Astrocyte (in vitro differentiated cells and primary cell): ENCODE measurements at regions not wholly inside any gene's neighbourhood (a gene's known extent, or its start where the extent isn't known, plus 50 kb on each side); places are given as distances from the start of the nearest gene placed in this dataset.

Source experiments
- DNase-seq: peaks from one replicate; pipeline ENCODE4 v3.0.0-alpha.2; 2010; ENCODE audit warnings: low read depth
- FAIRE-seq: peaks from 2 replicates; lab custom pipeline; 2011; peaks lifted over from hg19 to GRCh38; lab: Jason Lieb, UNC
- H2AFZ ChIP-seq: 2 replicates; pipeline ENCODE4 v1.6.0; 2012; ENCODE audit warnings: low read depth, low read length, inconsistent platforms
- H3K27ac ChIP-seq: 2 replicates; pipeline ENCODE4 v1.5.1; 2011; ENCODE audit warnings: low read depth, low read length, inconsistent platforms
- H3K27me3 ChIP-seq: 2 replicates; pipeline ENCODE4 v1.6.0; 2011; ENCODE audit warnings: low read length, inconsistent platforms; ENCODE audit not compliant: insufficient read depth
- H3K36me3 ChIP-seq: 2 replicates; pipeline ENCODE4 v1.5.1; 2011; ENCODE audit warnings: low read length, inconsistent platforms; ENCODE audit not compliant: insufficient read depth
- H3K4me1 ChIP-seq: 2 replicates; pipeline ENCODE4 v1.5.1; 2011; ENCODE audit warnings: low read length, inconsistent platforms; ENCODE audit not compliant: insufficient read depth
- H3K4me2 ChIP-seq: 2 replicates; pipeline ENCODE4 v1.6.0; 2012; ENCODE audit warnings: low read length, inconsistent platforms
- H3K4me3 ChIP-seq: 2 replicates; pipeline ENCODE4 v1.5.1; 2011; ENCODE audit warnings: low read depth, mild to moderate bottlenecking, low read length, inconsistent platforms; ENCODE audit not compliant: insufficient read depth
- H3K79me2 ChIP-seq: 2 replicates; pipeline ENCODE4 v1.6.0; 2012; ENCODE audit warnings: mild to moderate bottlenecking, low read length, inconsistent platforms; ENCODE audit not compliant: insufficient read depth
- H3K9ac ChIP-seq: 2 replicates; pipeline ENCODE4 v1.6.0; 2012; ENCODE audit warnings: mild to moderate bottlenecking, low read length, inconsistent platforms
- H3K9me3 ChIP-seq: 2 replicates; pipeline ENCODE4 v1.5.1; 2012; ENCODE audit warnings: low read depth, mild to moderate bottlenecking, low read length, inconsistent platforms; ENCODE audit not compliant: insufficient read depth
- H4K20me1 ChIP-seq: 2 replicates; pipeline ENCODE4 v1.6.0; 2012; ENCODE audit warnings: low read length, inconsistent platforms; ENCODE audit not compliant: insufficient read depth
- H3K27ac Mint-ChIP-seq: one replicate; pipeline ENCODE4 v1.8.0; 2021; ENCODE audit warnings: mild to moderate bottlenecking, mixed read lengths; ENCODE audit not compliant: unreplicated experiment
- H3K27me3 Mint-ChIP-seq: one replicate; pipeline ENCODE4 v1.8.0; 2021; ENCODE audit warnings: low read depth, mixed read lengths; ENCODE audit not compliant: unreplicated experiment
- H3K36me3 Mint-ChIP-seq: one replicate; pipeline ENCODE4 v1.8.0; 2021; ENCODE audit warnings: low read depth, mixed read lengths; ENCODE audit not compliant: unreplicated experiment
- H3K4me1 Mint-ChIP-seq: one replicate; pipeline ENCODE4 v1.8.0; 2021; ENCODE audit warnings: low read depth, mixed read lengths; ENCODE audit not compliant: unreplicated experiment
- H3K4me3 Mint-ChIP-seq: one replicate; pipeline ENCODE4 v1.8.0; 2021; ENCODE audit warnings: mild to moderate bottlenecking, moderate library complexity, mixed read lengths; ENCODE audit not compliant: unreplicated experiment
- H3K9me3 Mint-ChIP-seq: one replicate; pipeline ENCODE4 v1.8.0; 2021; ENCODE audit warnings: mild to moderate bottlenecking, mixed read lengths; ENCODE audit not compliant: unreplicated experiment
- EZH2 ChIP-seq: IDR thresholded peaks from 2 replicates; pipeline ENCODE4 v1.6.1; 2012; ENCODE audit warnings: mild to moderate bottlenecking, low read length, inconsistent platforms; ENCODE audit not compliant: insufficient read depth
- TF ChIP-seq, protein P1 (sequence below): IDR thresholded peaks from 2 replicates; pipeline ENCODE4 v1.5.1; 2011; ENCODE audit warnings: low read depth, mild to moderate bottlenecking, inconsistent platforms, low read length, moderate library complexity; ENCODE audit not compliant: insufficient read depth

DNA sequence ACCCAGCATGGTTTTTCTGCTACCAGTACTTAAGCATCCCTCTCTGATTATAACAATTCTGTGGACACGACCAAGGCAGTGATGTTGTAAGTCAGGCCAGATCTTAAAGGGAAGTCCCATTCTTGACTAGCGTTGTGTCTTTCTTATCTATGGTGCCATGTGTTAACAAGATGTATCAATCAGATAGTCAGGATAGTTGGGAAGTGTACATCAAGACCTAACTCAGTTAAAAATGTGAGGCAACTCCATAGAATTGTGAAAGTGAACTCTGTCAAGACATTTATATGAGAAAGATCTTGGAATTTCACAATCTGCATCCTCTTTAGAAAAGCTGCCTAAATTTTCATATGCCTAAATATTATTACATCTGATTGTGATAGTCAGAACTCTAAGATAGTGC lies 341.7 kb upstream of the SEMA3D start:
- no peaks in the 10 kb centered on the region for H3K9me3 ChIP-seq
- no peaks in the 10 kb centered on the region for H3K27me3 ChIP-seq
- H2AFZ ChIP-seq = no peak overlapping the region
- H3K79me2 ChIP-seq = no peaks in the 10 kb centered on the region
- no peak overlapping the region for H3K4me3 Mint-ChIP-seq
- no peaks in the 10 kb centered on the region for H3K36me3 ChIP-seq
- H3K27me3 Mint-ChIP-seq = no peaks in the 10 kb centered on the region
- H3K4me1 ChIP-seq = peaks cover 8% of the 10 kb centered on the region
- H3K27ac Mint-ChIP-seq = no peak overlapping the region
- DNase-seq (no peak), FAIRE-seq (no peak)
- no peak overlapping the region for H3K27ac ChIP-seq
- H3K4me2 ChIP-seq = no peak overlapping the region
- no peak overlapping the region for H3K9ac ChIP-seq
- no peaks in the 10 kb centered on the region for H3K36me3 Mint-ChIP-seq
- TF ChIP-seq, protein P1, sequence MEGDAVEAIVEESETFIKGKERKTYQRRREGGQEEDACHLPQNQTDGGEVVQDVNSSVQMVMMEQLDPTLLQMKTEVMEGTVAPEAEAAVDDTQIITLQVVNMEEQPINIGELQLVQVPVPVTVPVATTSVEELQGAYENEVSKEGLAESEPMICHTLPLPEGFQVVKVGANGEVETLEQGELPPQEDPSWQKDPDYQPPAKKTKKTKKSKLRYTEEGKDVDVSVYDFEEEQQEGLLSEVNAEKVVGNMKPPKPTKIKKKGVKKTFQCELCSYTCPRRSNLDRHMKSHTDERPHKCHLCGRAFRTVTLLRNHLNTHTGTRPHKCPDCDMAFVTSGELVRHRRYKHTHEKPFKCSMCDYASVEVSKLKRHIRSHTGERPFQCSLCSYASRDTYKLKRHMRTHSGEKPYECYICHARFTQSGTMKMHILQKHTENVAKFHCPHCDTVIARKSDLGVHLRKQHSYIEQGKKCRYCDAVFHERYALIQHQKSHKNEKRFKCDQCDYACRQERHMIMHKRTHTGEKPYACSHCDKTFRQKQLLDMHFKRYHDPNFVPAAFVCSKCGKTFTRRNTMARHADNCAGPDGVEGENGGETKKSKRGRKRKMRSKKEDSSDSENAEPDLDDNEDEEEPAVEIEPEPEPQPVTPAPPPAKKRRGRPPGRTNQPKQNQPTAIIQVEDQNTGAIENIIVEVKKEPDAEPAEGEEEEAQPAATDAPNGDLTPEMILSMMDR = no peak
- no peak for TF ChIP-seq EZH2
- no peaks in the 10 kb centered on the region for H3K9me3 Mint-ChIP-seq
- H3K4me1 Mint-ChIP-seq = peaks cover 17% of the 10 kb centered on the region
- H4K20me1 ChIP-seq = no peaks in the 10 kb centered on the region
- no peak overlapping the region for H3K4me3 ChIP-seq

DNA sequence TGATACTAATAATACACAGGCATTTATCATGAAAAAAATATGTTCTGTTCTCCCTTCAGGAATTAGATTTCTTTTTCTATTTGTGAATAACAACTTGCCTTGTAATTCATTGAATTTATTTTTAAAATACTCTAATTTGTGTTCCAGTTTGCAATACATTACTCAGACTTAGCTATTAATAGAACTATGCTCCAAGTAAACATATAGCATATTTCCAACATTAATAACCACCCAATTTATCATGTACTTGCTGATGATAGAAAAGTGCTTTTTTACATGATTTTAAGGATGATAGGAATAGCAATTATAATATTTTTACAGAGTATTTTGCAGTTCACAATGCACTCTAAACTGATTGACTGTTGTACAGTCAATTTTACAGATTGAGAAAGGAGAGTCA lies 338.8 kb upstream of the SEMA3D start:
- Histone ChIP-seq H3K9ac (no peak overlapping the region), H3K79me2 (no peaks in the 10 kb centered on the region), H3K4me3 (no peak overlapping the region), H3K27me3 (no peaks in the 10 kb centered on the region), H3K9me3 (no peaks in the 10 kb centered on the region), H4K20me1 (no peaks in the 10 kb centered on the region), H3K4me2 (no peak overlapping the region), H2AFZ (no peak overlapping the region), H3K27ac (no peak overlapping the region), H3K36me3 (no peaks in the 10 kb centered on the region), H3K4me1 (peaks cover 8% of the 10 kb centered on the region)
- H3K4me3 Mint-ChIP-seq = no peak overlapping the region
- no peaks in the 10 kb centered on the region for H3K27me3 Mint-ChIP-seq
- H3K4me1 Mint-ChIP-seq = peaks cover 17% of the 10 kb centered on the region
- no peaks in the 10 kb centered on the region for H3K9me3 Mint-ChIP-seq
- H3K27ac Mint-ChIP-seq = no peak overlapping the region
- DNase-seq = no peak
- FAIRE-seq = no peak
- no peak for TF ChIP-seq EZH2
- TF ChIP-seq, protein P1 = no peak
- no peaks in the 10 kb centered on the region for H3K36me3 Mint-ChIP-seq

DNA sequence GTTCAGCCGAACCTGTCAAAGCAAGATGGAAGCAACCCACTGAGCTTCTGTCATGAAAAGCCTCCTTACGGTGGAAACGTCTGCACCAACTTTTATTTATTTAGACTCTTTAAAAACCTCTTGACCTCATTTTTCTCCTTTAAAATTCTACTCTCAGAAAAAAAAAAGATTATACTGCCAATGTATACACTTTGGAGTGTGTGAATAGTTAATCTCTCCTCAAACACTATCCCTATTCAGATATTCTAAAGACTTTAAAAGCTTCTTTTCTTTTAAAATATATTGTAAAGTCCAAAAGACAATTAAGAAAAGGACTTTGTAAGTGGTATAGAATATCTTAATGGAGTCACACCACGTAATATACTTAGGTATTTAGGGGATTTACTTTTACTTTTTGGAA lies 335.2 kb upstream of the SEMA3D start:
- H3K4me3 ChIP-seq = no peak overlapping the region
- Mint-ChIP-seq H3K4me3 (no peak overlapping the region), H3K9me3 (no peaks in the 10 kb centered on the region), H3K27ac (no peak overlapping the region), H3K36me3 (no peaks in the 10 kb centered on the region), H3K4me1 (no peaks in the 10 kb centered on the region), H3K27me3 (no peaks in the 10 kb centered on the region)
- H3K9ac ChIP-seq = no peak overlapping the region
- H3K4me2 ChIP-seq = no peak overlapping the region
- H3K9me3 ChIP-seq = no peaks in the 10 kb centered on the region
- H3K4me1 ChIP-seq = no peaks in the 10 kb centered on the region
- no peaks in the 10 kb centered on the region for H3K27me3 ChIP-seq
- no peak for TF ChIP-seq EZH2
- TF ChIP-seq, protein P1 = no peak
- no peaks in the 10 kb centered on the region for H3K79me2 ChIP-seq
- no peaks in the 10 kb centered on the region for H3K36me3 ChIP-seq
- no peaks in the 10 kb centered on the region for H4K20me1 ChIP-seq
- FAIRE-seq = no peak
- no peak for DNase-seq
- H2AFZ ChIP-seq = no peak overlapping the region
- no peak overlapping the region for H3K27ac ChIP-seq
